SK-N-SH treated with all-trans-retinoic acid at 6 μM for 48 hours (cell line): ENCODE measurements at regions not wholly inside any gene's neighbourhood (a gene's known extent, or its start where the extent isn't known, plus 50 kb on each side); places are given as distances from the start of the nearest gene placed in this dataset.

Experiments
- ATAC-seq: fragments of 200-7000 bp; cut with Tn5 transposase; 3 replicates; pipeline ENCODE4 v1.9.1; 2020; ENCODE audit warnings: mild to moderate bottlenecking, moderate library complexity
- ARNTL ChIP-seq: fragments of 450-650 bp; formaldehyde crosslinking; IDR thresholded peaks from 2 replicates; pipeline ENCODE4 v1.5.0; 2020; ENCODE audit warnings: low read depth, mild to moderate bottlenecking, moderate library complexity, borderline replicate concordance
- BACH2 ChIP-seq: fragments of 250-450 bp; sonication (Bioruptor Pico); IDR thresholded peaks from 2 replicates; pipeline ENCODE4 v1.9.0; 2021; ENCODE audit warnings: mild to moderate bottlenecking, borderline replicate concordance
- CREB5 ChIP-seq: fragments of 250-450 bp; sonication (Bioruptor Pico); IDR thresholded peaks from 2 replicates; pipeline ENCODE4 v1.5.1; 2020; ENCODE audit warnings: low read depth, mild to moderate bottlenecking, moderate library complexity
- CSDC2 ChIP-seq: fragments of 250-450 bp; sonication (Bioruptor Pico); IDR thresholded peaks from 2 replicates; pipeline ENCODE4 v1.5.0; 2020; ENCODE audit warnings: mild to moderate bottlenecking, moderate library complexity
- ESRRG ChIP-seq: fragments of 250-450 bp; sonication (Bioruptor Pico); IDR thresholded peaks from 2 replicates; pipeline ENCODE4 v1.6.1; 2021; ENCODE audit warnings: mild to moderate bottlenecking
- GLIS3 ChIP-seq: fragments of 250-450 bp; sonication (Bioruptor Pico); IDR thresholded peaks from 2 replicates; pipeline ENCODE4 v1.5.0; 2020; ENCODE audit warnings: mild to moderate bottlenecking, moderate library complexity
- ISL1 ChIP-seq: fragments of 250-450 bp; sonication (Bioruptor Pico); IDR thresholded peaks from 2 replicates; pipeline ENCODE4 v2.1.2; 2022; ENCODE audit warnings: mild to moderate bottlenecking, moderate library complexity
- OSR1 ChIP-seq: fragments of 250-450 bp; sonication (Bioruptor Pico); IDR thresholded peaks from 2 replicates; pipeline ENCODE4 v1.8.0; 2022; ENCODE audit warnings: moderate library complexity, mild to moderate bottlenecking, inconsistent platforms
- POU6F1 ChIP-seq: fragments of 250-450 bp; sonication (Bioruptor Pico); IDR thresholded peaks from 2 replicates; pipeline ENCODE4 v1.8.0; 2021; ENCODE audit warnings: low read depth, mild to moderate bottlenecking, moderate library complexity, borderline replicate concordance
- PPARA ChIP-seq: fragments of 250-450 bp; sonication (Bioruptor Pico); IDR thresholded peaks from 2 replicates; pipeline ENCODE4 v1.5.0; 2020; ENCODE audit warnings: mild to moderate bottlenecking, borderline replicate concordance
- RARB ChIP-seq: fragments of 250-450 bp; sonication (Bioruptor Pico); IDR thresholded peaks from 2 replicates; pipeline ENCODE4 v1.8.0; 2021; ENCODE audit warnings: mild to moderate bottlenecking, moderate library complexity
- SNAI2 ChIP-seq: fragments of 250-450 bp; sonication (Bioruptor Pico); IDR thresholded peaks from 2 replicates; pipeline ENCODE4 v1.5.0; 2020; ENCODE audit warnings: mild to moderate bottlenecking, moderate library complexity
- TOX ChIP-seq: fragments of 250-450 bp; sonication (Bioruptor Pico); IDR thresholded peaks from 2 replicates; pipeline ENCODE4 v1.8.0; 2021; ENCODE audit warnings: mild to moderate bottlenecking, moderate library complexity, borderline replicate concordance
- ZC3H10 ChIP-seq: fragments of 250-450 bp; sonication (Bioruptor Pico); IDR thresholded peaks from 2 replicates; pipeline ENCODE4 v1.5.1; 2021; ENCODE audit warnings: mild to moderate bottlenecking, moderate library complexity
- ZFP3 ChIP-seq: fragments of 250-450 bp; sonication (Bioruptor Pico); IDR thresholded peaks from 2 replicates; pipeline ENCODE4 v1.5.0; 2020; ENCODE audit warnings: mild to moderate bottlenecking, moderate library complexity
- ZNF565 ChIP-seq: fragments of 450-650 bp; formaldehyde crosslinking; conservative IDR thresholded peaks from 2 replicates; pipeline ENCODE4 v1.5.0; 2020; ENCODE audit warnings: low read depth, mild to moderate bottlenecking, moderate library complexity
- ZNF70 ChIP-seq: fragments of 450-650 bp; formaldehyde crosslinking; IDR thresholded peaks from 2 replicates; pipeline ENCODE4 v1.5.0; 2020; ENCODE audit warnings: mild to moderate bottlenecking, moderate library complexity
- TF ChIP-seq, protein P1 (sequence below): fragments of 250-450 bp; sonication (Bioruptor Pico); IDR thresholded peaks from 2 replicates; pipeline ENCODE4 v1.5.0; 2020; ENCODE audit warnings: mild to moderate bottlenecking, moderate library complexity
- TF ChIP-seq, protein P2 (sequence below): fragments of 250-450 bp; sonication (Bioruptor Pico); IDR thresholded peaks from 2 replicates; pipeline ENCODE4 v1.8.0; 2020; ENCODE audit warnings: mild to moderate bottlenecking, moderate library complexity, borderline replicate concordance

DNA sequence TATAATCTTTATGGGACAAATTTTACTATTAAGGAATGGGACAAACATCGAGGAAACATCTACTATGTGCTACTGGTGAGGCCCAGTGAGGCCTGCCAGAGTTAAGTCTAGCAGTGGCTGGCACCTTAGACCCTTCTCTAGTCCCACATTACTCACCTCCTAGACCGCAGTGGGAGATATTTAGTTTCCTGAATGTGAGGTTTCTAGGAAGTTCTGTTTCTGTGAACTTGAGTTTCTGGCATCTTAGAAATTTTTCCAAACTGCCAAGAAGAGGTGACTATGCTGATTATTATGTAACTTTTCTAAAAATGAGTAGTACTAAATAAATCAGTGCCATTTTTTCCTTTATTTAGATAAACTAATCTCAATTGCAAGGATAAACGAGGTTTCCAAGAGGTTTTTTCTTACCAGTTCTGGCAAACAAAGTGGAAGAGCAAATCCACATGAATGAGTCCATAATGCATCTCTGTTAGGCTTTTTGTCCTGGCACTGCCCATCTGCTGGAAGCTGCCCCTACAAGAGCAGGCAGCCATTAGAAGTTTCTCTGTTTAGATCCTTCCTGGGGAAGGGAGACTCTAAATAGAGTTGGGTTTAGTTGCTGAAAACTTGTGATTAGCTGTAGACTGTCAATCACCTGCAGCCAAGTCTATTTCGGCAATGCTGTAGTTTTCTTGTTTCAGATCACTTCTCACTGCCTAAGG lies 348.7 kb downstream of the MAN2A1 start:
- ATAC-seq: no peak; the same call in 1 of the 3 replicates

GRCh38 chr5:110040178-110040577 lies 350.5 kb downstream of the MAN2A1 start:
- ATAC-seq: no peak
- TF ChIP-seq ZNF70 (CRISPR knock-in tag) (no peak), ZC3H10 (CRISPR knock-in tag) (no peak), OSR1 (CRISPR knock-in tag) (no peak), ESRRG (CRISPR knock-in tag) (no peak), PPARA (CRISPR knock-in tag) (no peak), ZNF565 (CRISPR knock-in tag) (no peak), ISL1 (CRISPR knock-in tag) (no peak), BACH2 (CRISPR knock-in tag) (no peak), CSDC2 (no peak), POU6F1 (CRISPR knock-in tag) (no peak), TOX (no peak), ARNTL (no peak), GLIS3 (CRISPR knock-in tag) (no peak), RARB (CRISPR knock-in tag) (no peak)
- TF ChIP-seq, protein P1, sequence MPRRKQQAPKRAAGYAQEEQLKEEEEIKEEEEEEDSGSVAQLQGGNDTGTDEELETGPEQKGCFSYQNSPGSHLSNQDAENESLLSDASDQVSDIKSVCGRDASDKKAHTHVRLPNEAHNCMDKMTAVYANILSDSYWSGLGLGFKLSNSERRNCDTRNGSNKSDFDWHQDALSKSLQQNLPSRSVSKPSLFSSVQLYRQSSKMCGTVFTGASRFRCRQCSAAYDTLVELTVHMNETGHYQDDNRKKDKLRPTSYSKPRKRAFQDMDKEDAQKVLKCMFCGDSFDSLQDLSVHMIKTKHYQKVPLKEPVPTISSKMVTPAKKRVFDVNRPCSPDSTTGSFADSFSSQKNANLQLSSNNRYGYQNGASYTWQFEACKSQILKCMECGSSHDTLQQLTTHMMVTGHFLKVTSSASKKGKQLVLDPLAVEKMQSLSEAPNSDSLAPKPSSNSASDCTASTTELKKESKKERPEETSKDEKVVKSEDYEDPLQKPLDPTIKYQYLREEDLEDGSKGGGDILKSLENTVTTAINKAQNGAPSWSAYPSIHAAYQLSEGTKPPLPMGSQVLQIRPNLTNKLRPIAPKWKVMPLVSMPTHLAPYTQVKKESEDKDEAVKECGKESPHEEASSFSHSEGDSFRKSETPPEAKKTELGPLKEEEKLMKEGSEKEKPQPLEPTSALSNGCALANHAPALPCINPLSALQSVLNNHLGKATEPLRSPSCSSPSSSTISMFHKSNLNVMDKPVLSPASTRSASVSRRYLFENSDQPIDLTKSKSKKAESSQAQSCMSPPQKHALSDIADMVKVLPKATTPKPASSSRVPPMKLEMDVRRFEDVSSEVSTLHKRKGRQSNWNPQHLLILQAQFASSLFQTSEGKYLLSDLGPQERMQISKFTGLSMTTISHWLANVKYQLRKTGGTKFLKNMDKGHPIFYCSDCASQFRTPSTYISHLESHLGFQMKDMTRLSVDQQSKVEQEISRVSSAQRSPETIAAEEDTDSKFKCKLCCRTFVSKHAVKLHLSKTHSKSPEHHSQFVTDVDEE (CRISPR knock-in tag): no peak
- TF ChIP-seq, protein P2, sequence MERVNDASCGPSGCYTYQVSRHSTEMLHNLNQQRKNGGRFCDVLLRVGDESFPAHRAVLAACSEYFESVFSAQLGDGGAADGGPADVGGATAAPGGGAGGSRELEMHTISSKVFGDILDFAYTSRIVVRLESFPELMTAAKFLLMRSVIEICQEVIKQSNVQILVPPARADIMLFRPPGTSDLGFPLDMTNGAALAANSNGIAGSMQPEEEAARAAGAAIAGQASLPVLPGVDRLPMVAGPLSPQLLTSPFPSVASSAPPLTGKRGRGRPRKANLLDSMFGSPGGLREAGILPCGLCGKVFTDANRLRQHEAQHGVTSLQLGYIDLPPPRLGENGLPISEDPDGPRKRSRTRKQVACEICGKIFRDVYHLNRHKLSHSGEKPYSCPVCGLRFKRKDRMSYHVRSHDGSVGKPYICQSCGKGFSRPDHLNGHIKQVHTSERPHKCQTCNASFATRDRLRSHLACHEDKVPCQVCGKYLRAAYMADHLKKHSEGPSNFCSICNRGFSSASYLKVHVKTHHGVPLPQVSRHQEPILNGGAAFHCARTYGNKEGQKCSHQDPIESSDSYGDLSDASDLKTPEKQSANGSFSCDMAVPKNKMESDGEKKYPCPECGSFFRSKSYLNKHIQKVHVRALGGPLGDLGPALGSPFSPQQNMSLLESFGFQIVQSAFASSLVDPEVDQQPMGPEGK (CRISPR knock-in tag): no peak

More for the DNA sequence above, 348.7 kb downstream of the MAN2A1 start:
- no peak for TF ChIP-seq CSDC2
- TF ChIP-seq, protein P1 (CRISPR knock-in tag): no peak
- TF ChIP-seq TOX: no peak
- TF ChIP-seq OSR1 (CRISPR knock-in tag): no peak
- no peak for TF ChIP-seq ZNF70 (CRISPR knock-in tag)
- TF ChIP-seq CREB5 (CRISPR knock-in tag): no peak
- no peak for TF ChIP-seq ZNF565 (CRISPR knock-in tag)
- TF ChIP-seq ZC3H10 (CRISPR knock-in tag): no peak
- TF ChIP-seq RARB (CRISPR knock-in tag): no peak
- no peak for TF ChIP-seq ESRRG (CRISPR knock-in tag)
- TF ChIP-seq SNAI2: no peak
- no peak for TF ChIP-seq ISL1 (CRISPR knock-in tag)
- TF ChIP-seq PPARA (CRISPR knock-in tag): no peak
- no peak for TF ChIP-seq POU6F1 (CRISPR knock-in tag)
- no peak for TF ChIP-seq ZFP3
